Vagina (tissue), 2 donors: ENCODE measurements at regions not wholly inside any gene's neighbourhood (a gene's known extent, or its start where the extent isn't known, plus 50 kb on each side); places are given as distances from the start of the nearest gene placed in this dataset.

Source experiments
- POLR2A ChIP-seq, 2 donors: fragments of 450-650 bp; IDR thresholded peaks; one replicate each; pipeline ENCODE4 v1.6.1; 2017; ENCODE audit warnings: antibody characterized with exemption in 2 of 2, mild to moderate bottlenecking in 2 of 2, moderate library complexity in 2 of 2
- POLR2AphosphoS5 ChIP-seq, 2 donors: sonication (generic); formaldehyde crosslinking; IDR thresholded peaks; one replicate each; pipeline ENCODE4 v1.9.0; 2017; ENCODE audit warnings: antibody characterized with exemption in 2 of 2, mild to moderate bottlenecking in 2 of 2, low read depth in 1 of 2; ENCODE audit not compliant: insufficient read depth in 1 of 2
- TF ChIP-seq, protein P1 (sequence below), 3 experiments: fragments of 450-650 bp in 2 of 3; fragments of 200-600 bp in 1 of 3; sonication (generic) in 1 of 3; IDR thresholded peaks; one replicate each; pipeline ENCODE4 v1.5.1; 2017 to 2019; ENCODE audit warnings: antibody characterized with exemption in 3 of 3, mild to moderate bottlenecking in 2 of 3, moderate library complexity in 2 of 3

DNA sequence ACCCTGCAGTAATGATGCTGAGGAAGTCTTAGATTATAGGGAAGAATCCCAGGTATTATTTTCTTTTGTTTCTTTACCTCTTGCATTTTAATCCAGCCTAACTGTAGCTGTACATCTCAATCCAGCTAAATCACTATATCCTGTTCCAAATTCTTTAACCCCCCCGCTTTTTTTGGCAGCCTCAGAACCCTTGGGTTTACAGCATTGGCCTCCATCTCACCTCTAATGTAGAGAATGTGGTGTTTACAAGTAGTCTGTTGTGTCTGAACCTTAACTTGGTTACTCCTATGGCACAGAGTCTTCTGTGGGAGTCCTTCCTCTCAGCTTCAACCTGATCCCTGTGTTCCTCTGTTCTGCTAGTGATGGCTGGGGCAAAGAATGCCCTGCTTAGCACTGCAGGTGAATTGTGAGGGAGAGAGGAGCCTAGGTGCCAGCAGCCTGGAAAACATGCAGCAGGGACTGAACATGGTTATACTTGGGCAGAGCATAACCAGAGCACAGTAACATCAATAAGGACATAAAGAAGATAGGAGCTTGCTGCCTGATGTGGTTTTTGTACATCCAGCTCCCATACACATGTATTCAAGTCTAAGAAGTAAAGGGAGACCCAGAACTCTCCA is 130.2 kb downstream of the FAM124B start:
- TF ChIP-seq, protein P1, sequence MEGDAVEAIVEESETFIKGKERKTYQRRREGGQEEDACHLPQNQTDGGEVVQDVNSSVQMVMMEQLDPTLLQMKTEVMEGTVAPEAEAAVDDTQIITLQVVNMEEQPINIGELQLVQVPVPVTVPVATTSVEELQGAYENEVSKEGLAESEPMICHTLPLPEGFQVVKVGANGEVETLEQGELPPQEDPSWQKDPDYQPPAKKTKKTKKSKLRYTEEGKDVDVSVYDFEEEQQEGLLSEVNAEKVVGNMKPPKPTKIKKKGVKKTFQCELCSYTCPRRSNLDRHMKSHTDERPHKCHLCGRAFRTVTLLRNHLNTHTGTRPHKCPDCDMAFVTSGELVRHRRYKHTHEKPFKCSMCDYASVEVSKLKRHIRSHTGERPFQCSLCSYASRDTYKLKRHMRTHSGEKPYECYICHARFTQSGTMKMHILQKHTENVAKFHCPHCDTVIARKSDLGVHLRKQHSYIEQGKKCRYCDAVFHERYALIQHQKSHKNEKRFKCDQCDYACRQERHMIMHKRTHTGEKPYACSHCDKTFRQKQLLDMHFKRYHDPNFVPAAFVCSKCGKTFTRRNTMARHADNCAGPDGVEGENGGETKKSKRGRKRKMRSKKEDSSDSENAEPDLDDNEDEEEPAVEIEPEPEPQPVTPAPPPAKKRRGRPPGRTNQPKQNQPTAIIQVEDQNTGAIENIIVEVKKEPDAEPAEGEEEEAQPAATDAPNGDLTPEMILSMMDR (IDR thresholded peaks at IDR 0.05) = no peak
- TF ChIP-seq POLR2A (IDR thresholded peaks at IDR 0.05) (no peak), POLR2AphosphoS5 (IDR thresholded peaks at IDR 0.05; ENCODE audit: insufficient read depth in 1 of 2, low read depth in 1 of 2) (no peak)
